ENCODE measurements at regions not wholly inside any gene's neighbourhood (a gene's known extent, or its start where the extent isn't known, plus 50 kb on each side); places are given as distances from the start of the nearest gene placed in this dataset.
"Not testable (repeated sequence)": the region's sequence is repeated elsewhere in the genome, so short reads cannot be mapped to it uniquely, and the experiment has no call there.

DNA sequence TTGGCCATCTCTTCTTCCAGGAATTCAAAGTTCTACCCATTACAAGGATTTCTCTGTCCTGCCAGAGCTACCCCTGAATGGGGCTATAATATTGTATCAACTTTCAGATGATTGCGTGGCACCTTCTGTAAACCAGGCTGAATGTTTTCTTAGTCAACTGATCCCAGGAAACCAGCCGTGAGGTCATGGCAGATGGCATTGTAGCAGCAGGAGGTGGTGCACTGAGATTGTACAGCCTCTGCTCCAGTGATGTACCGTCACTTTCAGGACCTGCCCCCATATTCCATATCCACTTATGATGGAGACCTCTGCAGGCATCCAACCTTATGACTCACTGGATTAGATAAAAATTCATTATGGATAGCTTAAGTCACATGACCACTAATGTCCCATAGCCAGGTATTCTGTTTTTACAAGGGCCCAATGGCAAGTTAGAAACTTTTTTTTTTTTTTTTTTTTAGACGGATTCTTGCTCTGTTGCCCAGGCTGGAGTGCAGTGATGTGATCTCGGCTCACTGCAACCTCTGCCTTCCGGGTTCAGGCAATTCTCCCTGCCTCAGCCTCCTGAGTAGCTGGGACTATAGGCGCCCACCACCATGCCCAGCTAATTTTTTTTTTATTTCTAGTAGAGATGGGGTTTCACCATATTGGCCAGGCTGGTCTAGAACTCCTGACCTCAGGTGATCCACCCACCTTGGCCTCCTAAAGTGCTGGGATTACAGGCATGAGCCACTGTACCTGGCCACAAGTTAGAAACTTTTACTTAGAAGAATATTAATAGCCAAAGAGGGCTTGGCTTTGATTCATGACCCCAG lies 59.8 kb upstream of the SEC11C start:
- not testable (repeated sequence) for H3K9me3 ChIP-seq (ENCODE audit: control insufficient read depth, low read depth, low read length); H3K9ac ChIP-seq (ENCODE audit: low read length); H3K27me3 ChIP-seq (ENCODE audit: control insufficient read depth, insufficient read depth, low read length); H3K27ac ChIP-seq (ENCODE audit: low read length); H3K4me1 ChIP-seq (ENCODE audit: control insufficient read depth, low read depth, low read length); H3K36me3 ChIP-seq (ENCODE audit: control insufficient read depth, low read depth, low read length); H3K4me3 ChIP-seq (ENCODE audit: low read length)

DNA sequence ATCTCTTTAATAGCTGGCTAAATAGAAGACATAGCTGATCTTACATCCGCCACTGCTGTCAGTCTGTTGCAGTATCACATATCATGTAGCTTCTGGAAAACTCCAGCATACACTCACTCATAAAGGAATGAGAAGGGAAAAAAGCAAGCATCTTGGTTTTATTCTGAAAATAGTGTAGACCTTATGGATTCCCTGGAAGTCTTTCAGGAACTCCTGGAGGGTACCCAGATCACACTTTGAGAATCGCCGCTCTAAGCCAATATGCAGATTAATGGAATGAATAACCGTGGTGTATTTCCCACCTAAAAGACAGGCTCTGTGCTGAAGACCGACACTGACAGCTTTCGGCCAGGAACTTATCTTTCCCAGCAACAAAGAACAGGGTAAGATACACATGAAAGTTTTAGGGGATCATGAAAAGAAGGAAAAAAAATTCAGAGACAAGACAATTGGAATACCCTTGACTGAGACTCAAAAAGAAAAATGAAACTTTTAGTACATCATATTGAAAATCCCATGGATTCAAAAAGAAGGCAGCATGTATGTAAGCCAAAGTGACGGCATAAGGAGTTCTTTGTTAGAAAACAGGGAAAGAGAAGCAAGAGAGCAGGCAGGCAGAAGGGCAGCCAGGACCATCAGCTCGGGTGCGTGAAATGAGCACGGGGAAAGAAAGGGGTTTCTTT lies 56.4 kb upstream of the SEC11C start:
- Histone ChIP-seq H3K9me3 (ENCODE audit: control insufficient read depth, low read depth, low read length) (no peaks in the 10 kb centered on the region), H3K36me3 (ENCODE audit: control insufficient read depth, low read depth, low read length) (no peaks in the 10 kb centered on the region), H3K27ac (ENCODE audit: low read length) (no peak overlapping the region), H3K4me1 (ENCODE audit: control insufficient read depth, low read depth, low read length) (no peaks in the 10 kb centered on the region), H3K4me3 (ENCODE audit: low read length) (no peak overlapping the region), H3K9ac (ENCODE audit: low read length) (no peak overlapping the region), H3K27me3 (ENCODE audit: control insufficient read depth, insufficient read depth, low read length) (no peaks in the 10 kb centered on the region)

DNA sequence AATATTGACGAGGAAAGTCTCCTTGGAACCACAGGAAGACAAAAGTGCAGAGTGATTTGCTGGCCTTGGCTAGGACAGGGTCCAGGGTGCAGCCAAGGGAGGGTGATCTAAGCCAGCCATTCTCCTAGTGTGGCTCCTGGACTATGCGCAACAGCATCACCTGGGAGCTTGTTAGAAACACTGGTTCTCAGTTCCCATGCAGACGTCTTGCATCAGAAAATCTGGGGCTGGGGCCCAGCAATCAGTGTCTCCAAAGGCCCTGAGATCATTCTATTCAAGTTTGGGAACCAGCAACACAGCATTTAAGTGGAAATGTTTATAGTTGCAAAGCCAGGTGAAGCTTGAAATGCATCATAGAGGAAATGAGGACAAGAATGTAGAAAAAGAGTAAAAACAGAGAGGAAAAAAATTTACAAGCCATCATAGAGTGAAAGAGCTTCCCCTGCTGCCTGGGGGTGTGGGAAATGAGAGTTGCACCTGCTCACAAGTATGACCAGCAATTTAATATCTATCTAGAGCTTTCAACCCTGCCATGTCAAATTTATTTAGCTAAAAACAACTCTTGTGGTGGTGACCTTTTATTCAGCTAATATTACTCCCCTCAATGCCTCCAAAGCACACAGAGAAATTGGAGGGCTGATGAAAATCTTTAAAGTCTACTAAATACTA lies 54.4 kb upstream of the SEC11C start:
- H3K4me3 ChIP-seq (ENCODE audit: low read length): no peak overlapping the region
- no peaks in the 10 kb centered on the region for H3K4me1 ChIP-seq (ENCODE audit: control insufficient read depth, low read depth, low read length)
- H3K9ac ChIP-seq (ENCODE audit: low read length): no peak overlapping the region
- H3K27me3 ChIP-seq (ENCODE audit: control insufficient read depth, insufficient read depth, low read length): no peaks in the 10 kb centered on the region
- H3K27ac ChIP-seq (ENCODE audit: low read length): no peak overlapping the region
- H3K36me3 ChIP-seq (ENCODE audit: control insufficient read depth, low read depth, low read length): no peaks in the 10 kb centered on the region
- no peaks in the 10 kb centered on the region for H3K9me3 ChIP-seq (ENCODE audit: control insufficient read depth, low read depth, low read length)

DNA sequence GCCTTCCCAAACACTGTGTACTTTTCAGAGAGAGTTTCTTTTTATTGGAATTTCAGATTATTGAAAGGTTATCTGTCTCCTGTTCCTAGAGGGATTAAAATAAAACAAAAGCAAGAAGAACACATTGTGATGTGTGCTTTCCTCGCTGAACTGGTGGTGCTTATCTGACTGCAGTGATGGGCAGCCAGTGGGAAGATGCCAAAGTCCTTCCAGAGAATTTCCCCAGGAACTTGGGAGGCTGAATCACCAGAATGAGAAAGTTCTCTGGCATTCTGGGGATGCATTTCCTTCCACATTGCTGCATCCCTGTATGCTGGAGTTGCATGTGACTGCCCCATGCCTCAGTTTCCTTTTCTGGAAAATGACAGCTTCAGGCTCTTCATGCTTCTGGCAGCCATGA lies 53.9 kb upstream of the SEC11C start:
- no peaks in the 10 kb centered on the region for H3K36me3 ChIP-seq (ENCODE audit: control insufficient read depth, low read depth, low read length)
- no peak overlapping the region for H3K4me3 ChIP-seq (ENCODE audit: low read length)
- H3K27me3 ChIP-seq (ENCODE audit: control insufficient read depth, insufficient read depth, low read length): no peaks in the 10 kb centered on the region
- no peak overlapping the region for H3K9ac ChIP-seq (ENCODE audit: low read length)
- H3K9me3 ChIP-seq (ENCODE audit: control insufficient read depth, low read depth, low read length): no peaks in the 10 kb centered on the region
- no peaks in the 10 kb centered on the region for H3K4me1 ChIP-seq (ENCODE audit: control insufficient read depth, low read depth, low read length)
- no peak overlapping the region for H3K27ac ChIP-seq (ENCODE audit: low read length)

DNA sequence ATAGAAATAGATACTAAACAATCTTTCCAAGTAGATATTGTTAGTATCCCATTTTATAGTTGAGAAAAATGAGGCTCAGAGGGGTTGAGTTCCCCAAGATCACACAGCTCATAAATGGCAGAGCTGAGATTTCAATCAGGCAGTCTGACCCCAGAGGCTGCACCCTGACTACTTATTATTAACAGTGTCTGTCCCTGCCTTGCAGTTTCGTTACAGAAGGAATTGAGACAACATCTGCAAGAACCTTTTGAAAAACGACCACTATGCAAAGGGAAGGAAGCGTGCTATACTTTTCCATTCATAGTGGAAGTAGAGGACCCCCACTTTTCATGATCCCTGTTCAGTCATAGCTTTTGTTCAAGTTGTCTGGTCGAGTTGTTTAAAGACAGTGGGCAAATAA lies 53.2 kb upstream of the SEC11C start:
- H3K27ac ChIP-seq (ENCODE audit: low read length): no peak overlapping the region
- no peak overlapping the region for H3K4me3 ChIP-seq (ENCODE audit: low read length)
- no peaks in the 10 kb centered on the region for H3K27me3 ChIP-seq (ENCODE audit: control insufficient read depth, insufficient read depth, low read length)
- H3K9me3 ChIP-seq (ENCODE audit: control insufficient read depth, low read depth, low read length): no peaks in the 10 kb centered on the region
- H3K4me1 ChIP-seq (ENCODE audit: control insufficient read depth, low read depth, low read length): no peaks in the 10 kb centered on the region
- no peak overlapping the region for H3K9ac ChIP-seq (ENCODE audit: low read length)
- H3K36me3 ChIP-seq (ENCODE audit: control insufficient read depth, low read depth, low read length): no peaks in the 10 kb centered on the region

DNA sequence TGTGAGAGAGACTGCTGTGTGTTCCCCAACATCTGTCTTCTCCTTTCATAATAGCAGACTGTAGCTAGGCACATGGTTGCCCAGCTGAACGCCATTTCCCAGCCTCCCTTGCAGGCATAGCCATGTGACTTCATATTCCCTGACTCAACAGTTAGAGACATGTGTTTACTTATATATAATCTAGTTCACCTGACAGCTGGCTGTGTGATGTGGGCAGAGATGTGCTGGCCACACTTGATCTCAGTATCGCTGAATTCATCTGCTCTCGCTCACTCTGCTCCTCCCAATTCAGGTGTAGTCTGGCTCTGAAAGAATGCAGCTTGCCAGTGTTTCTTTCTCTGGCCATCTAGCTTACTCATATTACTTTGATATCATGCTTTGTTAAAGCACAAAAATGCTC lies 52.3 kb upstream of the SEC11C start:
- Histone ChIP-seq H3K36me3 (ENCODE audit: control insufficient read depth, low read depth, low read length) (no peaks in the 10 kb centered on the region), H3K9ac (ENCODE audit: low read length) (no peak overlapping the region), H3K4me1 (ENCODE audit: control insufficient read depth, low read depth, low read length) (no peaks in the 10 kb centered on the region), H3K27ac (ENCODE audit: low read length) (no peak overlapping the region), H3K9me3 (ENCODE audit: control insufficient read depth, low read depth, low read length) (no peaks in the 10 kb centered on the region), H3K4me3 (ENCODE audit: low read length) (no peak overlapping the region), H3K27me3 (ENCODE audit: control insufficient read depth, insufficient read depth, low read length) (no peaks in the 10 kb centered on the region)

All from iPS-18a (cell line).